IPS DF 19.7 (cell line): ENCODE measurements at regions not wholly inside any gene's neighbourhood (a gene's known extent, or its start where the extent isn't known, plus 50 kb on each side); places are given as distances from the start of the nearest gene placed in this dataset.

Experiments used
- DNase-seq: peaks from one replicate; pipeline ENCODE4 v3.0.0-alpha.2; 2013; ENCODE audit warnings: low read depth, low spot score

GRCh38 chr17:5785867-5786509 lies 201.7 kb upstream of the NLRP1 start:
- no peak for DNase-seq

- no peak for DNase-seq
Observed at GRCh38 chr17:5786510-5786875, 202.2 kb upstream of the NLRP1 start.

GRCh38 chr17:5788266-5788900 lies 204.1 kb upstream of the NLRP1 start:
- DNase-seq, result no peak

DNA sequence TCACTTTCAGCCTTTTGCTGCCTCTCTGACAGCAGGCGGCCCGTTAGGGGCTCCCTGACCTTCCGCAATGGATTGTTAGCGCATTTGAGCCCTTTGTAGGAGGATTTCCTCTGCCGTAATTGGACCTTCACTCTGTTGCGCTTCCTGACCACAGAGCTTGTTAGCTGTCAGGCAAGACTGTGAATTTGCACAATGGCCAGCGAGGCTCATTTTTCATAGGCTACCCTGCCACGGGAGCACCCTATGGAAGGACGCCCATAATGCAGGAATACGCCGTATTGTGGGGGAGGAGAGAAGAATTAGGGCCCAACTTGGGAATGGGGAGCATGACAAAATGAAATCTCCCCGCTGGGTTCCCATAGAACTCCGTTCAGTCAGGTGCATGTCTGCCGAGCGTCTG lies 205.2 kb upstream of the NLRP1 start:
- DNase-seq, result no peak

DNA sequence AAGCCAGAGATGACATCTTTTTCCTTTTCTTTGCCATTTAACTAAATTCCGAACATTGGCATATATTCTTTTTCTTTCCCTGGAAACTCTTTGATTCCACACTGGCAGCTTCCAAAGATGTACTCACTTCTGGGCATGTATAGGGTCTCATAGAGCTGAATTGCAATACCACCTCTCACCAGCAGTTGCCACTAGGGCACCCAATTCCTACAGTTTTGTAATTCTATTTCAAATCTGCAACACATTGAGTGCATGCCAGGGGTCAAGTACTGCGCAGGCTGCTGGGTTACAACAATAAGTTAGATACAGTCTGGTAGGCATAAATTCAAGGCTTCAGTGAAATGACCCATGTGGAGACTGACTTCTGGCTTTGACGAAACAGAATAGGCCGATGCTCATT lies 208.8 kb upstream of the NLRP1 start:
- no peak for DNase-seq

DNA sequence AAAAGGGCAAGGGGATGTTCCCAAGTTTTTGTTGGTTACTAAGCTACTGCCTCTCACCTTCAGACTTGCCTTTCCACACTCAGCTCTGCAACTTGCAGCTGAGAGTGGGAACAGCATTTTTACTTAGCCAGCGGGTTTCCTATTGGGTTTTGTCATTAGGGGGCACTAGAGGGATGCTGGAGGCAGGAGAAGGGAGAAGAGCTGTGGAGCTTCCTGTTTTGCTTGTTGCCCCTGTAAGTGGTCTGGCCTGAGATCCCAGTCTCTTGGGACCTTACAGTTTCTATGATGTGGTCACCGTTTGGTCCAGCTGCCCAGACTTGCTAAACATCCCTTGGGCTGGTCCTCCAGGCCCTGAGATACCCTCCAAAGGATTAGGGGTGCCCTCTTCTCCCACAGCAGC lies 209.6 kb upstream of the NLRP1 start:
- DNase-seq, result peak; percentile 60

DNA sequence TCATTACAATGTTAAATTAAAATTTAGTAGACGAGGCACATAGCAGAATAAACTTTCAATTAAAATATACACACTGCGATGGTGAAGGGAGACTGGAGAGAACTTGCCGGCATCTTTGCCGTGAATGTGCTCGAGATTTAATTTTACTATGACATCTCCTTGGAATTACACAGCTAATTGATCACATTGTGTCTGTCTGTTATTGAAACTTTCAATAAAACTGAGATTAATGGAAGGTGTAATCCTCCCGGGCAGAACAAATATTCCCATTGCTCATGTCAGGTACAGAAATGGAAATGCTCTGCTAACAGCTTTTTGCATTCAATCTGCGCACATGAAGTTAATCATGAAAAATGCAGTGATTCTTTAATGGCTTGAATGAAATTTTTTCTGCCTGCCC lies 210.1 kb upstream of the NLRP1 start:
- no peak for DNase-seq

- DNase-seq, result no peak
Observed at GRCh38 chr17:5794881-5795506, 210.7 kb upstream of the NLRP1 start.

- DNase-seq, result no peak
Observed at GRCh38 chr17:5797447-5798050, 213.2 kb upstream of the NLRP1 start.

GRCh38 chr17:5798094-5798493 lies 213.8 kb upstream of the NLRP1 start:
- no peak for DNase-seq

- DNase-seq, result no peak
Observed at GRCh38 chr17:5800131-5800530, 215.8 kb upstream of the NLRP1 start.

GRCh38 chr17:5800646-5801045 lies 216.3 kb upstream of the NLRP1 start:
- no peak for DNase-seq

DNA sequence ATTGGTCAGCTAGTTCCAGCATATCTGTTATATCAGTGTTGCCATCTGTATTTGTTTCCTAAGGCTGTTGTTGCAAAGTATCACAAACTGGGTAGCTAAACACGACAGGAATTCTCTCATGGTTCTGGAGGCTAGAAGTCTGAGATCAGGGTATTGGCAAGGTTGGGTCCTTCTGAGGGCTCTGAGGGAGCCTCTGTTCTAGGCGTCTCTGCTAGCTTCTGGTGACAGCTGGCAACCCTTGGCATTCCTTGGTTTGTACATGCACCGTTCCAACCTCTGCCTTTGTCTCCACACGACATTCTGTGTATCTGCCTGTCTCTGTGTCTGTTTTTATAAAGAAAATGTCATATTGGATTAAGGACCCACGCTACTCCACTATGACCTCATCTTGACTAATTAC lies 219.9 kb upstream of the NLRP1 start:
- DNase-seq, result no peak

DNA sequence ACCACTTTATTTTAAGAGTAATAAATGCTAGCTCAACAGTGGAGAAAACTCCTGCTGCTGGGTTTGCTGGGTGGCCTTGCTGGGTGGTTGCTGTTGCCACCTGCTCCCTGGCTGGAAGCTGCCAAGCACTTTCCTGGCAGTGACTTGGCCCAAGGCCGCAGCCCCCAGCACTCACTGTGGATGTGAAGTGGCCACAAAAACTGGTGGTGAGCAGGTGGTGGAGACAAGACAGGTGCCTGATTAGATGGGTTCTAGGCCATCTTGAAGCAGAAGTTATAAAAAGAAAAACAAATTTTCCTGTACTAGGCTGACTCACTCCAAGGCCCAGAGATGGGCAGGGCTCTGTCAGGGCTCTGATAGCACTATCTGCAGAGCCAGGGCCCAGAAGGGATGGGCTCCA lies 224.7 kb upstream of the NLRP1 start:
- no peak for DNase-seq

GRCh38 chr17:5809580-5810188 lies 225.4 kb upstream of the NLRP1 start:
- no peak for DNase-seq

DNA sequence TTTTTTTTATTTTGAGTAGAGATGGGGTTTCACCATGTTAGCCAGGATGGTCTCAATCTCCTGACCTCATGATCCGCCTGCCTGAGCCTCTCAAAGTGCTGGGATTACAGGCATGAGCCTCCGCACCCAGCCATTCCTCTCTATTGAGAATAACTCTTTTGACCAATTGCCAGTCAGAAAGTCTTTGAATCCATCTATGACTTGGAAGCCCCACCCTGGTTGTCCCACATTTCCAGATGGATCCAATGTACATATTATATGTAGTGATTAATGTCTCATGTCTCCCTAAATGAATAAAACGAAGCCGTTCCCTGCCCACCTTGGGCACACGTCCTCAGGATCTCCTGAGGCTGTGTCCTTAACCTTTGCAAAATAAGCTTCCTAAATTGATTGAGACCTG lies 228.3 kb upstream of the NLRP1 start:
- DNase-seq, result no peak

- no peak for DNase-seq
Observed at GRCh38 chr17:5813357-5813756, 229.0 kb upstream of the NLRP1 start.

DNA sequence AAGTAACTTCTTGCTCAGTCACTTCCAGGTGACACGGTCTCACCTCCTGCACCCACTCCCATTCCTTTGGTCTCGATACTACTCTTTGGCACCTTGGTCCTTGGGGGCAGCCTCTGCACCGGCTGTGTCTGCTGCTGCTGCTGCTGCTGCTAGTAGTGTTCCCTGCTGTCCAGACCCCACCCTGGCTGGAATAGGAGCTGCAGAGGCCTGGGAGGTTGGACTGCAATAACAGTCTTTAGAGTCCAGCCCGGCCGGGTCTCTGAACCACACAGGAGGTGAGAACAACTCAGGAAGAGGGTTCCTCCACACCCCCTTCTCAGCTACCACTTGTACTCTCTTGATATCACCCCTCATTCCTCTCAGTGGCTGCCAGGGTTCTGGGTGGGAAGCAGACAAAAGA lies 231.1 kb upstream of the NLRP1 start:
- no peak for DNase-seq

DNA sequence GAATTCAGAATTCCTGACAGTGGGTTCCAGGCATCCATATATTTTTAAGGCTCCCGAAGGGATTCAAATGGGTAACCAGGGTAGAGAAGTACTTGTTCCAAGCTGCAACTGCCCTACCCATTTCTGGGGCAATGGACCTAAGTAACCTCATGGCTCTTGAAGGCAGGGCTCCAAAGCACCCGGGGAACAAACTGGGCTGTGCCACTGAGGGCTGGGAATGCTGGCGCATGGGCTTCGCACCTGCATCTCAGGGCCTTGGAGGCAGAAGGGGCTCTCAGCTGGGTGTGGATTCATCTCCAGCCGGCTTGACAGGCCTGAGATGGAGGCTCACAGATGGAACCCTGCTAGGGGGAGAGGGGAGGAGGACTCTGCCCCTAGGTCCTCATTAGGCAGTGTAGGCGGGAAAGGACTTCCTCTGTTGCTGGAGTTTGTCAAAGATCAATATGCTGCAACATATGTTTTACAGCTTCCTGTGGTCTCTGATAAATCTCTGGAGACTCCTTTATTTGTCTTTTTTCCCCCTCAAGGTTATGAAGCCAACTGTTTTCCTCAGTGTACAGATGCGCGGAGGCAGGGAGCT lies 232.3 kb upstream of the NLRP1 start:
- DNase-seq, result no peak

GRCh38 chr17:5817475-5818395 lies 233.4 kb upstream of the NLRP1 start:
- no peak for DNase-seq

GRCh38 chr17:5819396-5819795 lies 235.1 kb upstream of the NLRP1 start:
- DNase-seq, result no peak
